GM18519 (cell line): ENCODE measurements at regions not wholly inside any gene's neighbourhood (a gene's known extent, or its start where the extent isn't known, plus 50 kb on each side); places are given as distances from the start of the nearest gene placed in this dataset.

Experiments
- ATAC-seq: cut with Tn5 transposase; IDR thresholded peaks from one replicate; pipeline ENCODE4 v1.9.1; 2021; ENCODE audit warnings: mild to moderate bottlenecking, moderate library complexity; ENCODE audit not compliant: unreplicated experiment, low FRiP score

DNA sequence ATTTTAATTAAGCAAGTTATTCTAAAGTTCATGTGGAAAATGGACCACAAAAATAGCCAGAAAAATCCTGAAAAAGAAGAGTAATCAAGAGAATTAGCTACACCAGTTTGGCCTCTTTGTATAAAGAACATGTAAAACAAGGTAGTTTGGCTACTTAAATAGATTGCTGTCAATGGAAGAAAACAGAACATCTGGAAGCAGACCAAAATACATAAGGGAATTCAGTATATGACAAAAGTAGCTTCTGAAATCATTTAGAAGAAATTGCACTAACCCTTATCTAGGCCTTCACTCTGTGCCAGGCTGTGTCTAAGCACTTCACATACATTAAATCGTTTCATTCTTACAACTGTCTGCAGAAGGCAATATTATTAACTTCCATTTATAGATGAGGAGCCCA, 156.6 kb downstream of the PRDM6 start:
- no peak for ATAC-seq

DNA sequence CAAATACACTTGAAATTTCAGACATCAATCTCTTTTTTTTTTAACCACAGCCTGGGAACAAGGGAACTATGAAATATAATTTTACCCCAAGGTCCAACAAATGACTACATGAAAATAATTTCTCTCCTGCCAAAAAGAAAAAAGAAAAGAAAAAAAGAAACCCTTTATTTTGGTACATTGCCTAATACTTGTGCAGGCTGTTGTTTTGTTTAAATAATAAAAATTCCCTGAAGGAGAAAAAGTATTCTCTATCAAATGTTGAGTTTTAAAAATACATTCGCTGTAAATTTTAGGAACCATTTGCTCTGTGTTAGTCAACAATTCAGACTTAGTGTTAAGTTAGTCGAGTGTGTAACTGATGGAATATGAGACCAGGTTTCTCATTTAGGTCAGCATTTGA, 155.4 kb downstream of the PRDM6 start:
- no peak for ATAC-seq
